ENCODE measurements at regions not wholly inside any gene's neighbourhood (a gene's known extent, or its start where the extent isn't known, plus 50 kb on each side); places are given as distances from the start of the nearest gene placed in this dataset.

- no peak for TF ChIP-seq EZH2 (IDR thresholded peaks at IDR 0.05)
- no peak for TF ChIP-seq POLR2AphosphoS5 (IDR thresholded peaks at IDR 0.05; ENCODE audit: borderline replicate concordance, low read depth, low read length)
- no peak for TF ChIP-seq FOXP2 (optimal IDR thresholded peaks at IDR 0.05; ENCODE audit: control extremely low read depth, extremely low read length, insufficient read depth)
Observed at GRCh38 chr1:244974550-244974949, 110.2 kb upstream of the HNRNPU start.

Measured in SK-N-MC (cell line).